HepG2 (cell line): ENCODE measurements at regions not wholly inside any gene's neighbourhood (a gene's known extent, or its start where the extent isn't known, plus 50 kb on each side); places are given as distances from the start of the nearest gene placed in this dataset.

ENCODE experiments used
- FOSL1 ChIP-seq: sonication (generic); formaldehyde crosslinking; IDR thresholded peaks from 2 replicates; pipeline ENCODE4 v1.9.0; 2021; ENCODE audit warnings: missing genetic modification reagents, borderline replicate concordance
- FOXA3 ChIP-seq: IDR thresholded peaks from 2 replicates; pipeline ENCODE4 v1.6.1; 2016; ENCODE audit warnings: missing genetic modification reagents, missing compliant biosample characterization
- FOXJ3 ChIP-seq: sonication (generic); formaldehyde crosslinking; IDR thresholded peaks from 2 replicates; pipeline ENCODE4 v1.4.0; 2020; ENCODE audit warnings: missing genetic modification reagents, mild to moderate bottlenecking, borderline replicate concordance
- HNF4G ChIP-seq, 2 experiments: sonication (generic) in 1 of 2; formaldehyde crosslinking in 1 of 2; IDR thresholded peaks; 2 replicates each; pipeline versions ENCODE4 v1.4.0 to v1.6.1; 2011 to 2020; ENCODE audit warnings: borderline replicate concordance in 2 of 2, low read depth in 2 of 2, mild to moderate bottlenecking in 2 of 2, low read length in 1 of 2, missing genetic modification reagents in 1 of 2, moderate library complexity in 1 of 2
- IKZF4 ChIP-seq: sonication (generic); formaldehyde crosslinking; IDR thresholded peaks from 2 replicates; pipeline ENCODE4 v1.5.1; 2020; ENCODE audit warnings: borderline replicate concordance, mild to moderate bottlenecking, low read depth, missing genetic modification reagents; ENCODE audit errors: not compliant biosample characterization
- KDM4B ChIP-seq: sonication (generic); formaldehyde crosslinking; IDR thresholded peaks from 2 replicates; pipeline ENCODE4 v1.4.0; 2020; ENCODE audit warnings: missing genetic modification reagents
- KLF16 ChIP-seq, 2 experiments: sonication (generic) in 1 of 2; formaldehyde crosslinking in 1 of 2; IDR thresholded peaks; 2 replicates each; pipeline versions ENCODE4 v1.6.1 to v1.8.0; 2016 to 2023; ENCODE audit warnings: missing genetic modification reagents in 2 of 2, missing compliant biosample characterization in 1 of 2
- KMT2A ChIP-seq: sonication (generic); formaldehyde crosslinking; IDR thresholded peaks from 2 replicates; pipeline ENCODE4 v1.4.0; 2020; ENCODE audit warnings: missing genetic modification reagents
- MAFG ChIP-seq: sonication (generic); formaldehyde crosslinking; IDR thresholded peaks from 2 replicates; pipeline ENCODE4 v1.5.1; 2020; ENCODE audit warnings: mild to moderate bottlenecking, missing genetic modification reagents
- MBNL3 ChIP-seq: fragments of 250-450 bp; sonication (Bioruptor Pico); conservative IDR thresholded peaks from 2 replicates; pipeline ENCODE4 v1.8.0; 2022; ENCODE audit warnings: mild to moderate bottlenecking, inconsistent platforms
- MYC ChIP-seq: sonication (generic); formaldehyde crosslinking; IDR thresholded peaks from 2 replicates; pipeline ENCODE4 v1.9.0; 2021; ENCODE audit warnings: missing genetic modification reagents, borderline replicate concordance
- SRSF1 ChIP-seq: fragments of 200-400 bp; formaldehyde crosslinking; optimal IDR thresholded peaks from 2 replicates; pipeline ENCODE3; 2017; ENCODE audit warnings: mild to moderate bottlenecking, low read depth, low read length, moderate library complexity
- TEAD3 ChIP-seq: optimal IDR thresholded peaks from 2 replicates; pipeline ENCODE3; 2016; ENCODE audit warnings: borderline replicate concordance
- TMF1 ChIP-seq: sonication (generic); formaldehyde crosslinking; IDR thresholded peaks from 2 replicates; pipeline ENCODE4 v1.8.1; 2022; ENCODE audit warnings: low read depth, missing genetic modification reagents
- ZBTB7A ChIP-seq: sonication (generic); formaldehyde crosslinking; IDR thresholded peaks from 2 replicates; pipeline ENCODE4 v1.8.0; 2022; ENCODE audit warnings: mild to moderate bottlenecking, missing genetic modification reagents
- ZBTB8A ChIP-seq: sonication (generic); formaldehyde crosslinking; IDR thresholded peaks from 2 replicates; pipeline ENCODE4 v1.4.0; 2020; ENCODE audit warnings: mild to moderate bottlenecking, low read depth, missing genetic modification reagents, borderline replicate concordance
- ZNF296 ChIP-seq: sonication (generic); formaldehyde crosslinking; conservative IDR thresholded peaks from 2 replicates; pipeline ENCODE4 v1.5.0; 2020; ENCODE audit warnings: mild to moderate bottlenecking, missing genetic modification reagents
- ZNF333 ChIP-seq: sonication (generic); formaldehyde crosslinking; IDR thresholded peaks from 2 replicates; pipeline ENCODE4 v1.4.0; 2020; ENCODE audit warnings: mild to moderate bottlenecking, missing genetic modification reagents, borderline replicate concordance
- ZNF337 ChIP-seq: sonication (generic); formaldehyde crosslinking; IDR thresholded peaks from 2 replicates; pipeline ENCODE4 v1.5.1; 2020; ENCODE audit warnings: missing genetic modification reagents, low read depth, mild to moderate bottlenecking, borderline replicate concordance
- ZNF552 ChIP-seq: sonication (generic); formaldehyde crosslinking; IDR thresholded peaks from 2 replicates; pipeline ENCODE4 v1.9.0; 2022; ENCODE audit warnings: missing genetic modification reagents, mild to moderate bottlenecking, borderline replicate concordance
- ZSCAN25 ChIP-seq: sonication (generic); formaldehyde crosslinking; IDR thresholded peaks from 2 replicates; pipeline ENCODE4 v1.8.0; 2022; ENCODE audit warnings: mild to moderate bottlenecking, missing genetic modification reagents
- TF ChIP-seq, protein P1 (sequence below): sonication (generic); formaldehyde crosslinking; IDR thresholded peaks from 2 replicates; pipeline ENCODE4 v1.4.0; 2020; ENCODE audit warnings: missing genetic modification reagents
- TF ChIP-seq, protein P2 (sequence below): sonication (generic); formaldehyde crosslinking; IDR thresholded peaks from 2 replicates; pipeline ENCODE4 v1.5.0; 2020; ENCODE audit warnings: mild to moderate bottlenecking, missing genetic modification reagents
- TF ChIP-seq, protein P3 (sequence below): sonication (generic); formaldehyde crosslinking; conservative IDR thresholded peaks from 2 replicates; pipeline ENCODE4 v1.4.0; 2020; ENCODE audit warnings: missing genetic modification reagents
- TF ChIP-seq, protein P4 (sequence below): IDR thresholded peaks from 2 replicates; pipeline ENCODE4 v1.6.1; 2016; ENCODE audit warnings: mild to moderate bottlenecking

DNA sequence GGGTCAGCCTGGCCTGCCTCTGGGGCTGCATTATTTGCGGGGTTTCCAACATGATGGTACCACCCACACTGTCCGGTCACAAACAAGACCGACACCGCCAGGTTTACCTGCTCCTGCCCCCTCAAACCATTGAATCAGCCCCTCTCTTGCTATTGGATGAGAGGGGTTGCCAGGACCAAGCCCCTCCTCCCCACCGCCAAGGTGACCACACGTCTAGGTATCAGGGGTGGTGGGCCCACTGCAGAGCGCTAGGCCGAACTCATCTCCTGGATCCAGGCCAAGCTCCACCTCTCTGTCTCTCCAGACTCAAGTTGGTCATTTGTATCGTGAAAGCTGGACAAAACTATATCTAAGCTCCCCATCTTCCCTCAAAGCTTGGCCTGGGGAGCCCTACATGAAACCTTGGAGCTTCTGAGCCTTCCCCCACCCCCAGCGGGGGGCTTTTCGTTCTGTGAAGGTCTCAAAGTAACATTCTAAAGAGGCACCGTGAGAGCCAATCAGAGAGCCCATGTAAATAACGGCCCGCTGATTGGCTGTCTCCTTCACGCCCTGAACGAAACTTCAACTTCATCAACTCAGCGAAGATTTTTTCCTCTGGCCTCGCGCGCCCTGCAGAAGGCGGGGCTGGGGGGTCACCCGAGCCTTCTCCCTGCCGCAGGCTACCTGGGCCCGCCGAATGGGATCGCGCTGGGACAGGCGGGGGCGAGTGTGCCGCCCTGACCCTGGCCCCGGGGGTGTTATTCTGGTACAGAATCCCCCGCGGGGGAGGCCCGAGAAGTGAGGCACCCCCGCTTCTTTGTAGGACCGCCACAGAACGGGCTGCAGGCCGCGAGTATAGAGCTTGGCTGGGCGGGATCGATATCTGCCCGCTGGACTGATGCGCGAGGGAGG, 49.6 kb upstream of the PSD2 start (continued):
- TF ChIP-seq TMF1 = no peak
- no peak for TF ChIP-seq MBNL3 (CRISPR knock-in tag)
- TF ChIP-seq, protein P1, sequence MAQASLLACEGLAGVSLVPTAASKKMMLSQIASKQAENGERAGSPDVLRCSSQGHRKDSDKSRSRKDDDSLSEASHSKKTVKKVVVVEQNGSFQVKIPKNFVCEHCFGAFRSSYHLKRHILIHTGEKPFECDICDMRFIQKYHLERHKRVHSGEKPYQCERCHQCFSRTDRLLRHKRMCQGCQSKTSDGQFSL (CRISPR knock-in tag) = peak; percentile 77
- TF ChIP-seq, protein P2, sequence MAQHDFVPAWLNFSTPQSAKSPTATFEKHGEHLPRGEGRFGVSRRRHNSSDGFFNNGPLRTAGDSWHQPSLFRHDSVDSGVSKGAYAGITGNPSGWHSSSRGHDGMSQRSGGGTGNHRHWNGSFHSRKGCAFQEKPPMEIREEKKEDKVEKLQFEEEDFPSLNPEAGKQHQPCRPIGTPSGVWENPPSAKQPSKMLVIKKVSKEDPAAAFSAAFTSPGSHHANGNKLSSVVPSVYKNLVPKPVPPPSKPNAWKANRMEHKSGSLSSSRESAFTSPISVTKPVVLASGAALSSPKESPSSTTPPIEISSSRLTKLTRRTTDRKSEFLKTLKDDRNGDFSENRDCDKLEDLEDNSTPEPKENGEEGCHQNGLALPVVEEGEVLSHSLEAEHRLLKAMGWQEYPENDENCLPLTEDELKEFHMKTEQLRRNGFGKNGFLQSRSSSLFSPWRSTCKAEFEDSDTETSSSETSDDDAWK (CRISPR knock-in tag) = no peak
- TF ChIP-seq HNF4G (IDR thresholded peaks at IDR 0.05; ENCODE audit: borderline replicate concordance, low read depth, low read length) = no peak
- TF ChIP-seq HNF4G (CRISPR knock-in tag; IDR thresholded peaks at IDR 0.05; ENCODE audit: borderline replicate concordance, low read depth) = no peak
- no peak for TF ChIP-seq ZNF296
- 0 out of 2 replicates have a peak, but pooled peaks have one; percentile 49 for TF ChIP-seq KMT2A
- no peak for TF ChIP-seq MAFG (CRISPR knock-in tag)
- 0 out of 2 replicates have a peak, but pooled peaks have one; percentile 52 for TF ChIP-seq ZNF552
- 0 out of 2 replicates have a peak, but pooled peaks have one; percentile 26 for TF ChIP-seq ZSCAN25 (CRISPR knock-in tag)
- peak; percentile 78; the same call in 1 of the 2 replicates for TF ChIP-seq ZBTB8A
- peak; percentile 25; the same call in 1 of the 2 replicates for TF ChIP-seq MYC (CRISPR knock-in tag)
- TF ChIP-seq, protein P3, sequence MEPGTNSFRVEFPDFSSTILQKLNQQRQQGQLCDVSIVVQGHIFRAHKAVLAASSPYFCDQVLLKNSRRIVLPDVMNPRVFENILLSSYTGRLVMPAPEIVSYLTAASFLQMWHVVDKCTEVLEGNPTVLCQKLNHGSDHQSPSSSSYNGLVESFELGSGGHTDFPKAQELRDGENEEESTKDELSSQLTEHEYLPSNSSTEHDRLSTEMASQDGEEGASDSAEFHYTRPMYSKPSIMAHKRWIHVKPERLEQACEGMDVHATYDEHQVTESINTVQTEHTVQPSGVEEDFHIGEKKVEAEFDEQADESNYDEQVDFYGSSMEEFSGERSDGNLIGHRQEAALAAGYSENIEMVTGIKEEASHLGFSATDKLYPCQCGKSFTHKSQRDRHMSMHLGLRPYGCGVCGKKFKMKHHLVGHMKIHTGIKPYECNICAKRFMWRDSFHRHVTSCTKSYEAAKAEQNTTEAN = peak; percentile 83
- no peak for TF ChIP-seq SRSF1
- TF ChIP-seq TEAD3 (CRISPR knock-in tag) = peak; percentile 16
- TF ChIP-seq FOXA3 (CRISPR knock-in tag) = peak; percentile 29
- TF ChIP-seq, protein P4, sequence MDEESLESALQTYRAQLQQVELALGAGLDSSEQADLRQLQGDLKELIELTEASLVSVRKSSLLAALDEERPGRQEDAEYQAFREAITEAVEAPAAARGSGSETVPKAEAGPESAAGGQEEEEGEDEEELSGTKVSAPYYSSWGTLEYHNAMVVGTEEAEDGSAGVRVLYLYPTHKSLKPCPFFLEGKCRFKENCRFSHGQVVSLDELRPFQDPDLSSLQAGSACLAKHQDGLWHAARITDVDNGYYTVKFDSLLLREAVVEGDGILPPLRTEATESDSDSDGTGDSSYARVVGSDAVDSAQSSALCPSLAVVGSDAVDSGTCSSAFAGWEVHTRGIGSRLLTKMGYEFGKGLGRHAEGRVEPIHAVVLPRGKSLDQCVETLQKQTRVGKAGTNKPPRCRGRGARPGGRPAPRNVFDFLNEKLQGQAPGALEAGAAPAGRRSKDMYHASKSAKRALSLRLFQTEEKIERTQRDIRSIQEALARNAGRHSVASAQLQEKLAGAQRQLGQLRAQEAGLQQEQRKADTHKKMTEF = peak; percentile 76; the same call in 1 of the 2 replicates
- TF ChIP-seq IKZF4 (CRISPR knock-in tag) = no peak
- TF ChIP-seq ZNF337 (CRISPR knock-in tag) = no peak
- TF ChIP-seq ZBTB7A (CRISPR knock-in tag) = 0 out of 2 replicates have a peak, but pooled peaks have one; percentile 34
- TF ChIP-seq ZNF333 (CRISPR knock-in tag) = peak; percentile 69; the same call in 1 of the 2 replicates
- no peak for TF ChIP-seq FOSL1
- peak; percentile 41; the same call in 1 of the 2 replicates for TF ChIP-seq FOXJ3 (CRISPR knock-in tag)
- TF ChIP-seq KDM4B (CRISPR knock-in tag) = peak; percentile 67; the same call in 1 of the 2 replicates
- TF ChIP-seq KLF16 (CRISPR knock-in tag; IDR thresholded peaks at IDR 0.05) = peak in 1 of 2 experiments; percentile 50; a peak in 1 of 4 replicates
